AG09309 (cell line): ENCODE measurements at regions not wholly inside any gene's neighbourhood (a gene's known extent, or its start where the extent isn't known, plus 50 kb on each side); places are given as distances from the start of the nearest gene placed in this dataset.

ENCODE experiments used
- DNase-seq: peaks from one replicate; pipeline ENCODE4 v3.0.0-alpha.2; 2010; ENCODE audit warnings: low read depth
- H3K4me3 ChIP-seq: 2 replicates; pipeline ENCODE4 v1.5.1; 2011; ENCODE audit warnings: mild to moderate bottlenecking, low read depth, low read length, moderate library complexity; ENCODE audit not compliant: control insufficient read depth
- TF ChIP-seq, protein P1 (sequence below): IDR thresholded peaks from 2 replicates; pipeline ENCODE4 v1.5.1; 2011; ENCODE audit warnings: mild to moderate bottlenecking, low read depth, low read length, inconsistent platforms; ENCODE audit not compliant: insufficient read depth, control insufficient read depth; ENCODE audit errors: missing control alignments

DNA sequence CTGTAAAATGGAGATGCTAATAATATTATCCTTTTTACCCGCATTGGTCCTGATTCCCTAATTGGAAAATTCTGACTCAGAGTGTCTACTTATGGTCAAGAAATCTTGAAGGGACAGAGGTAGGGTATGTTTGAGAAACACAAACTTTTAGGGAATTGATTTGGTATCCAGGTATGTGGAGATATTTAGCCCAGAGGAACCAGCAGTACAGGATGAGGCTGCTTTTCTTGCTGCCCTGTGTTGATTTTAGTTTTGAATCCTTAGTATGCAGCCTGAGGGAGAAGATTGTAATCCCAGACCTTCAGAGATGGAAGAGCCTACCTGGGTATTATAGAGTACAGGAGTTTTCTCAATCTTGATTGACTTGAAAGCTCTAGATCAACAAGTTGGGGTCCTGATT, 569.1 kb downstream of the PDCD6IP start:
- TF ChIP-seq, protein P1, sequence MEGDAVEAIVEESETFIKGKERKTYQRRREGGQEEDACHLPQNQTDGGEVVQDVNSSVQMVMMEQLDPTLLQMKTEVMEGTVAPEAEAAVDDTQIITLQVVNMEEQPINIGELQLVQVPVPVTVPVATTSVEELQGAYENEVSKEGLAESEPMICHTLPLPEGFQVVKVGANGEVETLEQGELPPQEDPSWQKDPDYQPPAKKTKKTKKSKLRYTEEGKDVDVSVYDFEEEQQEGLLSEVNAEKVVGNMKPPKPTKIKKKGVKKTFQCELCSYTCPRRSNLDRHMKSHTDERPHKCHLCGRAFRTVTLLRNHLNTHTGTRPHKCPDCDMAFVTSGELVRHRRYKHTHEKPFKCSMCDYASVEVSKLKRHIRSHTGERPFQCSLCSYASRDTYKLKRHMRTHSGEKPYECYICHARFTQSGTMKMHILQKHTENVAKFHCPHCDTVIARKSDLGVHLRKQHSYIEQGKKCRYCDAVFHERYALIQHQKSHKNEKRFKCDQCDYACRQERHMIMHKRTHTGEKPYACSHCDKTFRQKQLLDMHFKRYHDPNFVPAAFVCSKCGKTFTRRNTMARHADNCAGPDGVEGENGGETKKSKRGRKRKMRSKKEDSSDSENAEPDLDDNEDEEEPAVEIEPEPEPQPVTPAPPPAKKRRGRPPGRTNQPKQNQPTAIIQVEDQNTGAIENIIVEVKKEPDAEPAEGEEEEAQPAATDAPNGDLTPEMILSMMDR = no peak
- no peak overlapping the region for H3K4me3 ChIP-seq
- DNase-seq = no peak

DNA sequence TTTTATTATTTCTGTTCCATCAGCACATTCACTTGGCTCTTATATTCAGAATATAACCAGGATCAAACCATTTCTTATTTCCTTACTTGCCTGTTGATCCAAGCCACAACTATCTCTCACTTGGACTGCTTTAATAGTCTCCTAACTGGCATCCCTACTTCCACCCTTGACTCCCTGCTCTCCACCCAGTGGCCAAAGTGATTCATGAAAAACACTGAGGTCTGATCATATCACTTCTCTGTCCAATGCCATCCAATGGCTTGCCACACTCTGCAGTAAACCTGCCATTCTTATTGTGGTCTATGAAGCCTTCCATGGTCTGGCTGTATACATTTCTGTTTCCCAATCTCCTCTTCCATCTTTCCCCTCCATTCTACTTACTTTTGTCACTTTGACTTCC, 576.1 kb downstream of the PDCD6IP start:
- DNase-seq = no peak
- H3K4me3 ChIP-seq = no peak overlapping the region
- TF ChIP-seq, protein P1 = no peak

DNA sequence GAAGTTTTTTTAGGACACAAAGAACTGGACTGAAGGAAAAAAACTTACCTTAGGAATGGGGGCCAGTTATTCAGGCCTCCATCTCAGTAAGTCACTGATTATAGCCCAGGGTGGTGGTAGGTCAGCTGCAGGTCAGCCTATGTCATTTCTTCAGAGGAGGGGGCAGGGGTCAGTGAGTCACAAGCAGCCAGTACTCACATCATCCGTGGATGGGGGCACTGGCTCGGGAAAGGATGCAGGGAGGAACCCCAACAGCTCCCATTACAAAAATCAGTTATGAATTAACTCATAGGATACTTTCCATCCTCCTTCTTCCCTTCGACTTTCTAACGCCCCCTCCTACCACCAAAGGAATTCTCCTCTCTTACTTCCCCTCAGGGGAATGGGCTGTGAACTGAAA, 578.3 kb downstream of the PDCD6IP start:
- no peak overlapping the region for H3K4me3 ChIP-seq
- no peak for DNase-seq
- TF ChIP-seq, protein P1 = no peak

DNA sequence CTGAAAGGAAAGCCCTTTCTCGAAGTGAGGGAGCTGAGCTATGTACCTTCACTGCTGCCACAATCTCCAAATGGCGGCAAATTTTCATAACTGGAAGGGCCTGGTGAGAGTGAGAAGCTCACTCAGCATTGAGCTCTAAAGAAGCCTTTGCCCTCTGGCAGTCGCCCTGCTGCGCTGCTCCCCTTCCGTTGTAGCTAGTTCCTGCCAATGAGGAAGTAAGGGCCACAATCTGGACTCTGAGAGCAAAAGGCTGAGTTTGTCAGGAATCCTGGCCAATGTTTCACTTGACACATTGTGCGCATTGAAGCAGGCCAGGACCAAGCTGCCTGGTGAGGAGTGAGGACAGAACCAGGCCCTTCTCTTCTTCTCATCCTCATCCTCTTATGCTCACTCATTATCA, 579.5 kb downstream of the PDCD6IP start:
- DNase-seq = no peak
- no peak overlapping the region for H3K4me3 ChIP-seq
- TF ChIP-seq, protein P1 = no peak

DNA sequence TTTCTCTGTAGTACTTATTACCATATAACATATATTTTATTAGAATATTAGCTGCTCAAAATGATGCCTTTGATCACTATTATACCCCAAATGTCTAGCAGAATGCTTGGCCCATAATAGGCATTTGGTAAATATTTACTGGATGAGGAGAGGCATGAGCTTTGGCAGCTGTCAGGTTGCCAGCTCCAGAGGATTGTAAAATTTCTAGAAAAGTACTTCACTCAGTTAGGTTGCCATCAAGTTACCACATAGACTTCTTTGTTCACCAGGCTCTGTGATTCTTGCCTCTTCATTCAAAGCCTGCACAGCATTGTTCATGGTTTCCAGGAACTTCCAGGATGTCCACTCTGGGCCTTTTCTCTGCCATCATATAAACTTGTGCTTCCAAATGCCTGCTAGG, 582.8 kb downstream of the PDCD6IP start:
- no peak overlapping the region for H3K4me3 ChIP-seq
- TF ChIP-seq, protein P1 = no peak
- DNase-seq = no peak

DNA sequence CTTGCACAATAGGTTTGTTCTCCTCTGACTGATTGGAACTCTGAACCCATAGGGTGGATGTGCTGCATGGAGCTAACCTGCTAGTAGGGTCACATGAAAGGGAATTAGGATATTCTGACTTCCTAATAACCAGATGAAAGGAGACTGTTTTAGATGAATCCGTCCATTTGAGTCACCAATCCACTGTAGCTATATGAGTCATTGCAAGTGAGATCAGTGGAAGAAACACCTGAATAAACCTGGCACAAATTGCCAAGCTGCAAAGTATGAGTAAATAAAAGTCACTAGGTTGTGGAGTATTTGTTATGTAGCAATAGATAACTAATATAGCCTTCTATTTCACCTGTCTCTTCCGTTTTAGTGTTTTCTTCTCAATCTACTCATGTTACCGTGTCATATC, 584.4 kb downstream of the PDCD6IP start:
- no peak overlapping the region for H3K4me3 ChIP-seq
- DNase-seq = no peak
- TF ChIP-seq, protein P1 = no peak

DNA sequence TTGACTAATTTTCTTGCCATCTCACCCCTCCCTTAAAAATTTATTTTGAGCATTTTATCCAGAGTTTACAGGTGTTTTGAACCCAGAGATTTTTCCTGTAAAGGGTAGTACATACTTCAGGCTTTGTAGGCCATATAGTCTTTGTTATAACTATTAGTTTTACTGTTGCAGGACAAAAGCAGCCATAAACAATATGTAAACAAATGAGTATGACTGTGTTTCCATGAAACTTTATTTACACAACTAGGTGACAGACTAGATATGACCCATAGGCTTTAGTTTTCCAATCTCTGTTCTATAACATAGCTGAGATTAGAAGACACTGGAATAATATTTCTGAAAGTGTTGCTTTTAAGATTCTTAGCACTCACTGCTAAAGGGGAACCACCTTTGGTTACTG, 587.9 kb downstream of the PDCD6IP start:
- DNase-seq = no peak
- H3K4me3 ChIP-seq = no peak overlapping the region
- TF ChIP-seq, protein P1 = no peak
